DND-41 (cell line): ENCODE measurements at regions not wholly inside any gene's neighbourhood (a gene's known extent, or its start where the extent isn't known, plus 50 kb on each side); places are given as distances from the start of the nearest gene placed in this dataset.

Experiments used
- ATAC-seq: fragments of 200-7000 bp; cut with Tn5 transposase; 3 replicates; pipeline ENCODE4 v1.9.1; 2021; ENCODE audit warnings: low read depth; ENCODE audit not compliant: insufficient read depth
- DNase-seq: peaks from one replicate; pipeline ENCODE4 v3.0.0-alpha.2; 2020
- H2AFZ ChIP-seq: 2 replicates; pipeline ENCODE4 v1.6.0; 2012; ENCODE audit warnings: low read depth, low read length
- H3K27ac ChIP-seq: 2 replicates; pipeline ENCODE4 v1.5.1; 2012; ENCODE audit warnings: low read length, inconsistent platforms
- H3K27me3 ChIP-seq: fragments of 200-600 bp; sonication (generic); 2 replicates; pipeline ENCODE4 v1.6.0; 2012; ENCODE audit warnings: low read length, mild to moderate bottlenecking, inconsistent platforms; ENCODE audit not compliant: insufficient read depth, poor library complexity
- H3K36me3 ChIP-seq: 2 replicates; pipeline ENCODE4 v1.5.1; 2012; ENCODE audit warnings: low read length, inconsistent platforms; ENCODE audit not compliant: insufficient read depth
- H3K4me1 ChIP-seq: 2 replicates; pipeline ENCODE4 v1.5.1; 2012; ENCODE audit warnings: mild to moderate bottlenecking, low read length; ENCODE audit not compliant: insufficient read depth
- H3K4me2 ChIP-seq: 2 replicates; pipeline ENCODE4 v1.6.0; 2012; ENCODE audit warnings: mild to moderate bottlenecking, moderate library complexity, low read length, inconsistent platforms; ENCODE audit not compliant: insufficient read depth
- H3K4me3 ChIP-seq, 2 experiments: fragments of 200-600 bp in 1 of 2; shearing (Covaris generic) in 1 of 2; 2 replicates each; pipeline ENCODE4 v1.5.1; 2012 to 2016; ENCODE audit warnings: inconsistent platforms in 2 of 2, low read length in 2 of 2, mild to moderate bottlenecking in 2 of 2, low read depth in 1 of 2, moderate library complexity in 1 of 2
- H3K79me2 ChIP-seq: 2 replicates; pipeline ENCODE4 v1.6.0; 2012; ENCODE audit warnings: low read length, inconsistent platforms; ENCODE audit not compliant: insufficient read depth
- H3K9ac ChIP-seq: 2 replicates; pipeline ENCODE4 v1.6.0; 2012; ENCODE audit warnings: low read depth, mild to moderate bottlenecking, inconsistent platforms, low read length, moderate library complexity
- H3K9me3 ChIP-seq: 2 replicates; pipeline ENCODE4 v1.5.1; 2012; ENCODE audit warnings: low read length, moderate library complexity, mild to moderate bottlenecking, inconsistent platforms; ENCODE audit not compliant: insufficient read depth, severe bottlenecking
- H4K20me1 ChIP-seq: 2 replicates; pipeline ENCODE4 v1.6.0; 2012; ENCODE audit warnings: low read length; ENCODE audit not compliant: insufficient read depth
- CTCF ChIP-seq: IDR thresholded peaks from 2 replicates; pipeline ENCODE4 v1.5.1; 2012; ENCODE audit warnings: borderline replicate concordance, low read length, moderate library complexity, mild to moderate bottlenecking; ENCODE audit not compliant: poor library complexity, severe bottlenecking; ENCODE audit errors: extremely low read depth
- EZH2 ChIP-seq: IDR thresholded peaks from 3 replicates; pipeline ENCODE4 v1.6.1; 2012; ENCODE audit warnings: borderline replicate concordance, low read depth, mild to moderate bottlenecking, moderate library complexity, low read length, inconsistent platforms; ENCODE audit not compliant: severe bottlenecking

- ATAC-seq: no peak
Measured at GRCh38 chr10:105949721-105950120, 1214.8 kb downstream of the SORCS1 start.

GRCh38 chr10:105925045-105925785 is 1239.3 kb downstream of the SORCS1 start:
- ATAC-seq: no peak
- peaks cover 4% of the 10 kb centered on the region for H3K9me3 ChIP-seq
- H3K4me1 ChIP-seq: no peaks in the 10 kb centered on the region
- no peak overlapping the region for H3K27ac ChIP-seq
- no peak overlapping the region for H3K4me3 ChIP-seq
- TF ChIP-seq CTCF: no peak
- TF ChIP-seq EZH2: no peak
- no peak overlapping the region for H3K9ac ChIP-seq
- no peak overlapping the region for H2AFZ ChIP-seq
- DNase-seq: no peak
- no peaks in the 10 kb centered on the region for H3K79me2 ChIP-seq
- no peaks in the 10 kb centered on the region for H3K36me3 ChIP-seq
- no peaks in the 10 kb centered on the region for H3K27me3 ChIP-seq
- no peaks in the 10 kb centered on the region for H4K20me1 ChIP-seq
- no peak overlapping the region for H3K4me2 ChIP-seq

More at GRCh38 chr10:105949721-105950120, 1214.8 kb downstream of the SORCS1 start:
- H3K36me3 ChIP-seq: no peaks in the 10 kb centered on the region
- no peaks in the 10 kb centered on the region for H3K4me1 ChIP-seq
- TF ChIP-seq EZH2 (no peak), CTCF (no peak)
- H3K27ac ChIP-seq: no peak overlapping the region
- no peaks in the 10 kb centered on the region for H3K9me3 ChIP-seq
- no peak overlapping the region for H3K9ac ChIP-seq
- no peaks in the 10 kb centered on the region for H4K20me1 ChIP-seq
- H3K79me2 ChIP-seq: no peaks in the 10 kb centered on the region
- H3K4me2 ChIP-seq: no peak overlapping the region
- no peaks in the 10 kb centered on the region for H3K27me3 ChIP-seq
- DNase-seq: no peak
- H2AFZ ChIP-seq: no peak overlapping the region
- H3K4me3 ChIP-seq: no peak overlapping the region

GRCh38 chr10:105921348-105921747 is 1243.2 kb downstream of the SORCS1 start:
- no peak overlapping the region for H2AFZ ChIP-seq
- no peaks in the 10 kb centered on the region for H3K79me2 ChIP-seq
- peaks cover 4% of the 10 kb centered on the region for H3K9me3 ChIP-seq
- H3K27ac ChIP-seq: no peak overlapping the region
- H3K4me1 ChIP-seq: no peaks in the 10 kb centered on the region
- H4K20me1 ChIP-seq: no peaks in the 10 kb centered on the region
- DNase-seq: no peak
- ATAC-seq: no peak
- no peak overlapping the region for H3K9ac ChIP-seq
- H3K27me3 ChIP-seq: no peaks in the 10 kb centered on the region
- TF ChIP-seq EZH2 (no peak), CTCF (no peak)
- H3K36me3 ChIP-seq: no peaks in the 10 kb centered on the region
- H3K4me2 ChIP-seq: no peak overlapping the region
- no peak overlapping the region for H3K4me3 ChIP-seq

GRCh38 chr10:105914432-105914831 is 1250.1 kb downstream of the SORCS1 start:
- Histone ChIP-seq H3K9me3 (no peaks in the 10 kb centered on the region), H3K27ac (no peak overlapping the region), H3K27me3 (no peaks in the 10 kb centered on the region), H3K4me1 (no peaks in the 10 kb centered on the region), H3K36me3 (no peaks in the 10 kb centered on the region), H3K79me2 (no peaks in the 10 kb centered on the region), H3K4me2 (no peak overlapping the region), H3K4me3 (no peak overlapping the region), H2AFZ (no peak overlapping the region), H4K20me1 (no peaks in the 10 kb centered on the region), H3K9ac (no peak overlapping the region)
- no peak for ATAC-seq
- DNase-seq: no peak
- TF ChIP-seq EZH2 (no peak), CTCF (no peak)
